Activated T-cell treated with anti-CD3 and anti-CD28 coated beads, Interleukin-2, amount 50 U/mL, for 72 hours (primary cell): ENCODE measurements at regions not wholly inside any gene's neighbourhood (a gene's known extent, or its start where the extent isn't known, plus 50 kb on each side); places are given as distances from the start of the nearest gene placed in this dataset.

Experiments
- ATAC-seq, 2 donors: fragments of 150-1000 bp; cut with Tn5 transposase; replicated peaks in 1 of 2; 2 replicates each; pipeline ENCODE4 v1.10.0; 2021; ENCODE audit warnings: moderate library complexity in 2 of 2, mild to moderate bottlenecking in 1 of 2
- DNase-seq, 2 donors: peaks; one replicate each; pipeline ENCODE4 v3.0.0; 2021 to 2022; ENCODE audit warnings: mixed read lengths in 1 of 2
- H3K27ac Mint-ChIP-seq: one replicate; pipeline ENCODE4 v1.8.0; 2022; ENCODE audit warnings: mild to moderate bottlenecking, moderate library complexity, mixed read lengths
- H3K27me3 Mint-ChIP-seq: one replicate; pipeline ENCODE4 v1.8.0; 2022; ENCODE audit warnings: low read depth, mixed read lengths
- H3K36me3 Mint-ChIP-seq, 2 donors: one replicate each; pipeline ENCODE4 v1.8.0; 2022; ENCODE audit warnings: mixed read lengths in 2 of 2, mild to moderate bottlenecking in 1 of 2; ENCODE audit not compliant: insufficient read depth in 2 of 2
- H3K4me1 Mint-ChIP-seq: one replicate; pipeline ENCODE4 v1.8.0; 2022; ENCODE audit warnings: low read depth, mixed read lengths
- H3K4me3 Mint-ChIP-seq, 2 donors: one replicate each; pipeline ENCODE4 v1.8.0; 2022; ENCODE audit warnings: mild to moderate bottlenecking in 2 of 2, mixed read lengths in 2 of 2, moderate library complexity in 2 of 2
- H3K9me3 Mint-ChIP-seq, 2 donors: one replicate each; pipeline ENCODE4 v1.8.0; 2022; ENCODE audit warnings: mixed read lengths in 2 of 2

DNA sequence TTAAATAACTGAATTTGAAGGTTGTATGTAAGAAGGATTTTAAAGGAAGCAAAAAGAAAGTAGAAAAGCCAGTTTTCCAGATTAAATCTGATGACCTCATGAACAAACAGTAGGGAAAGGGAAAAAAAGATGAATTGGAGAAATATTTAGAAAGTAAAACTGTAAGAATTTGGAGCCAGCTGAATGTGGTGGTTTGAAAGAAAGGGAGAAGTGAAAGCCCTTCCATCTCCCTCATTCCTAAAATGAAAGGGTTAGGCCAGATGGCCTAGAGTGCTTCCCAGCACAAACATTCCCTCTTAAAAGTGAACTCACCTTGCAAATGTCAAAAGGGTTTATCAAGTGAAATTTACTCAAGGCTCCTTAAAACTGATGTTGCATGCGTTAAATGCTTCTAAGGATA is 139.3 kb upstream of the COL21A1 start:
- H3K4me3 Mint-ChIP-seq, result no peak overlapping the region
- ATAC-seq, result no peak

DNA sequence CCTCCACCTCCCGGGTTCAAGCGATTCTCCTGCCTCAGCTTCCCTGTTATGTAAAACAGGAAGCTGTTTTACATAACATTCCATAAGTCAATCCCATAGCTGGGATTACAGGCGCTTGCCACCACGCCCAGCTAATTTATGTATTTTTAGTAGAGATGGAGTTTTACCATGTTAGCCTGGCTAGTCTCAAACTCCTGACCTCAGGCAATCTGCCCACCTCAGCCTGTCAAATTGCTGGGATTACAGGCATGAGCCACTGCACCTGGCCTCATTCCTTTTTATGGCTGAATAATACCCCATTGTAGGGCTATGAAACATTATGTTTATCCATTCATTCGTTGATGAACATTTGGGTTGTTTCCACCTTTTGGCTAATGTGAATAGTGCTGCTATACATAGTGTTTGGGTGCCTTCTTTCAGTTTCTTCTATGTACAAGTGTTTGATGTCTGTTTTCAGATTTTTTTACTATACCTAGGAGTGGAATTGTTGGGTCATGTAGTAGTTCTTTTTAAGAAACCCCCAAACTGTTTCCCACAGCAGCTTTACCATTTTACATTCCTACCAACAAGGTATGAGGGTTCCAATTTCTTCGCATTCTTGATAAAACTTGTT is 138.7 kb upstream of the COL21A1 start:
- Mint-ChIP-seq H3K4me3 (no peak overlapping the region), H3K27me3 (peaks cover 9% of the 10 kb centered on the region), H3K36me3 (no peaks in the 10 kb centered on the region), H3K4me1 (no peaks in the 10 kb centered on the region), H3K9me3 (no peaks in the 10 kb centered on the region), H3K27ac (no peak overlapping the region)
- DNase-seq (no peak), ATAC-seq (no peak)

More for the DNA sequence above, 139.3 kb upstream of the COL21A1 start:
- DNase-seq, result no peak
- no peaks in the 10 kb centered on the region for H3K4me1 Mint-ChIP-seq
- peaks cover 9% of the 10 kb centered on the region for H3K27me3 Mint-ChIP-seq
- H3K36me3 Mint-ChIP-seq, result no peaks in the 10 kb centered on the region
- H3K9me3 Mint-ChIP-seq, result no peaks in the 10 kb centered on the region
- no peak overlapping the region for H3K27ac Mint-ChIP-seq

DNA sequence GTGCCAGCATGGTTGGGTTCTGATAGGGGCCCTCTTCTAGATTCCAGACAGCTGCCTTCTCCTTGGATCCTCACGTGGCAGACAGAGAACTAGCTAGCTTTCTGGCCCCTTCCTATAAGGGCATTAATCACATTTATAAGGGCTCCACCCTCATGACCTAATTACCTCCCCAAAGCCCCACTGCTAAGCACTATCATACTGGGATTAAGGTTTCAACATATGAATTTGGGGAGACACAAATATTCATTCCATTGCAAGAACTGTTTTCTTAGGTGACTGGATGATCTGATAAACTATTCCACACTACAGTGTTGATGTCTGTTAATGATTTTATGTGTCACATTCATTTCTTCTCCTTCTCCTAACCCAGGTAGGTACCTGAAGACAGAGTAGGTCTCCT is 135.8 kb upstream of the COL21A1 start:
- Mint-ChIP-seq H3K27ac (no peak overlapping the region), H3K4me1 (no peaks in the 10 kb centered on the region), H3K9me3 (no peaks in the 10 kb centered on the region), H3K36me3 (no peaks in the 10 kb centered on the region), H3K4me3 (no peak overlapping the region), H3K27me3 (peaks cover 9% of the 10 kb centered on the region)
- ATAC-seq (no peak), DNase-seq (no peak)

DNA sequence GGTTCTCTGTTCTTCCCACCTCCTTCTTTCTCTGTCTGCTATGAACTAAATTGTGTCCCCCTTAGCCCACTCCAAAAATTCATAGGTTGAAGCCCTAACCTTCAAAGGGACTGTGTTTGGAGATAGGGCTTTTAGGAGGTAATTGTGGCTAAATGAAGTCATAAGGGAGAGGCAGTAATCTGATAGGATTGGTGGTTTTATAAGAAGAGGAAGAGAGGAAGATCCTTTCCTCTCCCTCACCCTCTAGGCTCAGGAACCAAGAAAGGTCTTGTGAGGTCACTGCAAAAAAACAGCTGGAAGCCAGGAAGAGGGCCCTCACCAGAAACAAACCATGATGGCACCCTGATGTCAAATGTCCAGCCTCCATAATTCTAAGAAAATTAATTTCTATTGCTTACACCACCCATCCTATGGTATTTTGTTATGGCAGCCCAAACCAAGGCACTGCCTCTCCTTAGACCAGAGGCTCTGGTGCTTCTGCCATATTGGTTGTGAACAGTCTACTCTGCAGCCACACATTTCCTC is 135.1 kb upstream of the COL21A1 start:
- ATAC-seq, result no peak
- no peaks in the 10 kb centered on the region for H3K9me3 Mint-ChIP-seq
- H3K4me1 Mint-ChIP-seq, result no peaks in the 10 kb centered on the region
- H3K27me3 Mint-ChIP-seq, result peaks cover 9% of the 10 kb centered on the region
- DNase-seq, result no peak
- H3K4me3 Mint-ChIP-seq, result no peak overlapping the region
- no peaks in the 10 kb centered on the region for H3K36me3 Mint-ChIP-seq
- no peak overlapping the region for H3K27ac Mint-ChIP-seq

DNA sequence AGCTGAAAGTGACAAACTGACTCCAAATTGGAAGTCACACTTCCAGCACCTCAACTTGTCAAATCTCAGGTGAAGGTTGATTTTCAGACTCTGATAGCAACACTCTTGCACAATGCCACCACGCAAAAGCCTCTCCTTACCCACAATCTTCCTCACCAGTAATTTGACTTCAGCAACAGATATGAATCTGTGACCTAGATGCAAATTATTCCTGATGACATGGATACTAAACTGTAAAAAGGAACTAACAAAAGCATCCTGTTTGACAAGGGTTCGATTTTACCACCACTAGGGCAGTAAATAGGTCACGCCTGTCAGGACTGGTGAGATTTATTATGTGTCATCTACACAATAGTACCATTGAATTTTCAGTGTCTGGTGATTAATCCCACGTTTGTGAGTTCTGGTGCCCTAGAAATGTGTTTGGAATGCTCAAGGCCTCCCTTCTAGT is 134.4 kb upstream of the COL21A1 start:
- no peak overlapping the region for H3K4me3 Mint-ChIP-seq
- H3K9me3 Mint-ChIP-seq, result no peaks in the 10 kb centered on the region
- H3K27ac Mint-ChIP-seq, result no peak overlapping the region
- ATAC-seq (no peak), DNase-seq (no peak)
- H3K27me3 Mint-ChIP-seq, result peaks cover 9% of the 10 kb centered on the region
- no peaks in the 10 kb centered on the region for H3K36me3 Mint-ChIP-seq
- no peaks in the 10 kb centered on the region for H3K4me1 Mint-ChIP-seq

DNA sequence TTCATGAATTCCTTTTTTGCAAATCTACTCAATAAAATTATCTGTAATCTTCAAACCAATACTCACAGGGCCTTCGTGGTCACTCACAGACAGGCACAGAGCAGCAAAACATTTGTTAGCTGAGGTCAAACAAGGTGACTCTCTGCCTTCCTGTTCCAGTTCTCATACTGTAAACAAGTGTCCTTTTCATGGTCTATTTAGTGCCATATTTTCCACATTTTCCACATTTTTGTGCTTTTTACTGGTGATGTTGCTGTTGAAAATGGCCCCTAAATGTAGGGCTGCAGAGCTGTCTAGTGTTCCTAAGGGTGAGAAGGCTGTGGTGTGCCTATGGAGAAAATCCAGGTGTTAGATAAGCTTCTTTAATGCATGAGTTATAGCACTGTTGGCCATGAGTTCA is 133.1 kb upstream of the COL21A1 start:
- Mint-ChIP-seq H3K4me1 (no peaks in the 10 kb centered on the region), H3K27ac (no peak overlapping the region), H3K36me3 (no peaks in the 10 kb centered on the region), H3K4me3 (no peak overlapping the region), H3K9me3 (no peaks in the 10 kb centered on the region), H3K27me3 (peaks cover 9% of the 10 kb centered on the region)
- DNase-seq (no peak), ATAC-seq (no peak)

DNA sequence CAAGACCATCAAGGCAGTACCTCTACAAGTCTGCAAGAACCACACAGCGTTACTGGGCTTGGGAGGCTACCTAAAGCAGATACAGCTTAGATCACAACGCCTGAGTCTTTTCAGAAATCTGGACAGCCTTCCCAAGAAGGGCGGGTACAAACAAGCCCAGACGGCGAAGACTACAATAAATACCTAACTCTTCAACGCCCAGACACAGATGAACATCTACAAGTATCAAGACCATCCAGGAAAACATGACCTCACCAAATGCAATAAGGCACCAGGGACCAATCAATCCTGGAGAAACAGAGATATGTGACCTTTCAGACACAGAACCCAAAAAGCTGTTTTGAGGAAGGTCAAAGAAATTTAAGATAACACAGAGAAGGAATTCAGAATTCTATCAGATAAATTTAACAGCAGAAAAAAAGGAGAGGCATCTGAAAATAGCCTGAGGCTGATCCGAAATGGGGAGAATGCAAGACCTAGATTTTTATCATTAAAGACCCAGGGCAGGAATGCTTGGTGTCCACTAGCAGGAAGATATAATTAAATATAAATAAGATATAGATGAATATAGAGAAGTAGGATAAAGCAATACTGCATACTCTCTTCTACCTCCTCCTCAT is 131.7 kb upstream of the COL21A1 start:
- no peaks in the 10 kb centered on the region for H3K4me1 Mint-ChIP-seq
- H3K36me3 Mint-ChIP-seq, result no peaks in the 10 kb centered on the region
- H3K27ac Mint-ChIP-seq, result no peak overlapping the region
- no peak overlapping the region for H3K4me3 Mint-ChIP-seq
- H3K27me3 Mint-ChIP-seq, result no peaks in the 10 kb centered on the region
- no peak for ATAC-seq
- DNase-seq, result no peak
- H3K9me3 Mint-ChIP-seq, result no peaks in the 10 kb centered on the region

DNA sequence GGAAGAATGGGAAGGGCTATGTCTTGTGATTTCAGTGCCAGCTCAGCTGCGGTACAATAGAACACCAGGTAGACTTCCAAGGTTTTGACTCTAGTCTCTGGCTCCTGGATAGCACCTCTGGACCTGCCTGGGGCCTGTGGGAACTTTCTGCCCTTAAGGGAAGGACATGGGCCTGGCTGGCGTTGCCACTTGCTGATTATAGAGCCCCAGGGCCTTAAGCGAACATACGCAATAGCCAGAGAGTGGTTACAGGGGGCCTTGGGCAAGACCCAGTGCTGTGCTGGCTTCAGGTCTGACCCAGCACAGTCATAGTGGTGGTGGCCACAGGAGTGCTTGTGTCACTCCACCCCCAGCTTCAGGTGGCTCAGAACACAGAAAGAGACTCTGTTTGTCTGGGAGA is 131.1 kb upstream of the COL21A1 start:
- no peak for ATAC-seq
- Mint-ChIP-seq H3K36me3 (no peaks in the 10 kb centered on the region), H3K4me1 (no peaks in the 10 kb centered on the region), H3K27ac (no peak overlapping the region), H3K4me3 (no peak overlapping the region), H3K9me3 (no peaks in the 10 kb centered on the region), H3K27me3 (no peaks in the 10 kb centered on the region)
- DNase-seq, result no peak

DNA sequence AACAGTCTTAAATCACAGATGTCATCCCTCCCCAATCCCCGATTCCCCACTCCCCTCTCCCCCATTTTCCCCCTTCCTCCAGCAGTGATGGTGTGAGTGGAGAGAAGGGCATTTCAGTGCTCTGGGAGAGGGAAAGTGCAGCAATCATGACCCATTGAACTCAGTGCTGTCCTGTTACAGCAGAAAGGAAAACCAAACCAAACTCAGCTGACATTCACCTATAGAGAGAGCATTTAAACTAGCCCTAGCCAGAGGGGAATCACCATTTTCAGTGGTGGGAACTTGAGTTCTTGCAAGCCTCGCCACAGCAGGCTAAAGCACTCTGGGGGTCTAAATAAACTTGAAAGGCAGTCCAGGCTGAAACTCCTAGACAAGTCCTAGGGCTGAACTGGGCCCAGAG is 129.9 kb upstream of the COL21A1 start:
- ATAC-seq (no peak), DNase-seq (no peak)
- Mint-ChIP-seq H3K27ac (no peak overlapping the region), H3K27me3 (no peaks in the 10 kb centered on the region), H3K9me3 (no peaks in the 10 kb centered on the region), H3K4me3 (no peak overlapping the region), H3K36me3 (no peaks in the 10 kb centered on the region), H3K4me1 (no peaks in the 10 kb centered on the region)

DNA sequence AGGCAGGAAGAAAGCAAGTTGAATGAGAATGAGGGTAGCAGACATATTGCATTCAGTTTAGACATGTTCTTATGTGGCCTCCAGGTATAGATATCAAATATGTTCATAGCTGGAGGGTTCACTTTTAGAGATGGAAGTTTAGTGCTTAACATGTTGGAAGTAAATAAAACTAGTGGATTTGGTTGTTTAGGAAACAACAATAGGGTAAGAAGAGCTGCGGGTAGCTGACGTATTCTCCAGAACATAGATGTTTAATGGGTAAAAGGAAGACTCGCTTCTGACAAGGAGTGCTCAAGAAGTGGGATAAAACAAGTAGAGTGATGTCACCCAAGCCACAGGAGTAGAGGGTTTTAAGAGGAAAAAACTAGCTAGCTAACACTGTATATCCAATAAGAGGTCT is 128.4 kb upstream of the COL21A1 start:
- no peak for ATAC-seq
- H3K9me3 Mint-ChIP-seq, result no peaks in the 10 kb centered on the region
- H3K4me1 Mint-ChIP-seq, result no peaks in the 10 kb centered on the region
- no peak overlapping the region for H3K27ac Mint-ChIP-seq
- no peaks in the 10 kb centered on the region for H3K27me3 Mint-ChIP-seq
- DNase-seq, result no peak
- H3K36me3 Mint-ChIP-seq, result no peaks in the 10 kb centered on the region
- no peak overlapping the region for H3K4me3 Mint-ChIP-seq

DNA sequence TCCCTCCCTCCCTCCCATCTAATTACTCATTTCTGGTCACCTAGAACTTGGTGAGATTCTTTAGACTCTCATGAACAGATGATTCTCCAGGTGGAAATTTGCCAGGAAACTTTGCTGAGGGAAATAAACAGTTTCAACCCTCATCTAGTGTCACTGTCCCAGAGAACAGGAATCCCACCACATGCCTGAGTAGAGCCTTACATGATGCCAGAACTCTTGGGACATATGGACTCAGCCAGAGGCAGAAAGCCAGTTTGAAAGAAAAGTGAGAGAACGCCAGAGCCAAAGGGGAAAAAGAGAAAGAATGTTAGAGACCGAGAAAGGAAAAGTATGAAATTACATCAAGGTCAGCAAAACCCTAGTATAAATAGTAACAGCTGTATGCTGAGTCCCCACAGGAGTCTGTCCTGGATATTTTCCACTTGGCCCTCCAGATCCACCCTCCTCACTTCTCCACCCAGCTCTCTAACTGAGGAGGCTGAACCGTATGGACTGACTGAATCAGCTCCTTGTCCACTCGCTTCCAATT is 127.5 kb upstream of the COL21A1 start:
- DNase-seq, result no peak
- Mint-ChIP-seq H3K9me3 (no peaks in the 10 kb centered on the region), H3K27me3 (no peaks in the 10 kb centered on the region)

DNA sequence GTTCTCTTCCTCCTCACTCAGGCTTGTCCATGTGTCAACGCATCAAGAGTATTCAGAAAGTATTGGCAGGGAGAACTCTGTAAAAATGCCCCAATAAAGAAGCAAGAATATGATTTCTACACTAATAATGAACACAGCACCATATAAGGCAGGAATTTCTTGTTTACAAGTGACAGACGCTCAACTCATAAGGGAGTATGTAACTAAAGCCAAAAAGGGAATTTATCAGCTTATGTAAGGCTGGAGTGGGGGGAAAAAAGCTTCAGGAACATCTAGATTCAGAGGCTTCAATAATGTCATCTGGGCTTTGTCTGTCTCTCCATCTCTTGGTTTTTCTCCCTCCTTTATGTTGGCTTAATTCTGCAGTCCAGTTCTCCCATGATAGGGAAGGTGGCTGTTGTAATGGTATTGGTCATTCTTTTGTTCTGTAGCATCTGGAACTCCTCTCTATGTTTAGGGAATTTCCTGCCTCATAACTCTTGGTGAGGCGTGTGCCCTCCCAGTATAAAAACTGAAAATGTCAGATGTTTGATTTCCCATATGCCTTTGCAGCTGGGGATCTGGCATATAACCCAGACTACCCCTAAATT is 125.1 kb upstream of the COL21A1 start:
- DNase-seq (no peak), ATAC-seq (no peak)
- no peak overlapping the region for H3K27ac Mint-ChIP-seq
- no peak overlapping the region for H3K4me3 Mint-ChIP-seq
- no peaks in the 10 kb centered on the region for H3K9me3 Mint-ChIP-seq
- peaks cover 3% of the 10 kb centered on the region for H3K27me3 Mint-ChIP-seq
- H3K36me3 Mint-ChIP-seq, result no peaks in the 10 kb centered on the region
- H3K4me1 Mint-ChIP-seq, result no peaks in the 10 kb centered on the region

More for the DNA sequence above, 127.5 kb upstream of the COL21A1 start:
- Mint-ChIP-seq H3K4me1 (no peaks in the 10 kb centered on the region), H3K27ac (no peak overlapping the region), H3K4me3 (no peak overlapping the region), H3K36me3 (no peaks in the 10 kb centered on the region)
- ATAC-seq, result no peak

DNA sequence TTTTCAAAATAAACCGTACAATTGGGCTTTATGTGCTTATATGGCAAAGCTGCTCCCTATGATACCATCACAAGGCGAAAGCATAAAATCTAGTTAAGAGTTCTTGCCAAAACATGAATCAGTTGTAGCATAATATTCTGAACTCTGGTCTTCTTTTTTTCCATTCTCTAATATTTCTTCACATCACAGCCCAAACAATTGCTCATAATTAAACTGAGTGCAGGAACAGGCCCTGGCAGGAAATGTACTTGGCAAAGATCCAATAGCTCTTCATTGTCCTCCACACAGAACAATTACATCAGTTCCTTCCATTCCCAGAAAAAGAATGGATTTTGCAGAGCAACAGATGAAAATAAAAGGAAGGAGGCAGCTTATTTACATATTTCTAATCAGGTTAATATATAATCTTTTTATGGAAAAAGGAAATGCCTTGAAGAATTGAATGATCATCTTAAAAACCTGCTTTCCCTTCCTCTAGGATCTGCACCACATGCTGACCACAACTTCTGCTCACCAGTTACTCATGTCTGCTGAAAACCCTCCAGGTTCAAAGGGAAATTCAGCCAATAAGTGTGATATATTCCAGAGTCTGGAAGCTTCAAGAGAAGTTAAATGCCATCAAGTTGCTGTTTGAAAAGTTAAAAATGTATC is 123.3 kb upstream of the COL21A1 start:
- no peaks in the 10 kb centered on the region for H3K9me3 Mint-ChIP-seq
- H3K27ac Mint-ChIP-seq, result no peak overlapping the region
- no peaks in the 10 kb centered on the region for H3K36me3 Mint-ChIP-seq
- DNase-seq (no peak), ATAC-seq (no peak)
- no peaks in the 10 kb centered on the region for H3K4me1 Mint-ChIP-seq
- no peak overlapping the region for H3K4me3 Mint-ChIP-seq
- peaks cover 17% of the 10 kb centered on the region for H3K27me3 Mint-ChIP-seq
